ENCODE measurements at regions not wholly inside any gene's neighbourhood (a gene's known extent, or its start where the extent isn't known, plus 50 kb on each side); places are given as distances from the start of the nearest gene placed in this dataset.
"Not testable (repeated sequence)": the region's sequence is repeated elsewhere in the genome, so short reads cannot be mapped to it uniquely, and the experiment has no call there.

GRCh38 chr7:92968502-92968901 is 132.1 kb upstream of the CDK6 start:
- peak; percentile 30 for DNase-seq

GRCh38 chr7:92967238-92967637 is 130.9 kb upstream of the CDK6 start:
- DNase-seq: no peak

GRCh38 chr7:92964141-92964540 is 127.8 kb upstream of the CDK6 start:
- DNase-seq: no peak

- no peak for DNase-seq
Measured at GRCh38 chr7:92963566-92963965, 127.2 kb upstream of the CDK6 start.

GRCh38 chr7:92961961-92962360 is 125.6 kb upstream of the CDK6 start:
- no peak for DNase-seq

DNA sequence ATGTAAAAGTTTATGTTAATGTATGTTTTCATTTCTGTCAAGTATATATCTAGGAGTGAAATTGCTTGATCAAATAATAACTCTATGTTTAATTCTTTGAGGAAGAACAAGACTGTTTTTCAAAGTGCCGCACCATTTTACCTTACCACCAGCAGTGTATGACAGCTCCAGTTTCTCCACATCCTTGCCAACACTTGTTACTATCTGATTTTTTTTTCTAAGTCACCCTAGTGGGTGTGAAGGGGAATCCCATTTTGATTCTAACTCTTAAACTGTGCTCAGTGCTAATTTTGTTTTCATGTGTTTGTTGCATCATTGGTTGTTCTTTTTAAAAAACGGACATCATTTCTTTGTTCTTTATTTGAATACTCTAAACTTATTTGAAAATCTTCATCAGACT is 120.2 kb upstream of the CDK6 start:
- no peak for DNase-seq

- peak; percentile 50 for DNase-seq
Measured at GRCh38 chr7:92955081-92955480, 118.7 kb upstream of the CDK6 start.

- DNase-seq: peak; percentile 29
Measured at GRCh38 chr7:92953657-92954056, 117.3 kb upstream of the CDK6 start.

GRCh38 chr7:92949748-92950147 is 113.4 kb upstream of the CDK6 start:
- no peak for DNase-seq

DNA sequence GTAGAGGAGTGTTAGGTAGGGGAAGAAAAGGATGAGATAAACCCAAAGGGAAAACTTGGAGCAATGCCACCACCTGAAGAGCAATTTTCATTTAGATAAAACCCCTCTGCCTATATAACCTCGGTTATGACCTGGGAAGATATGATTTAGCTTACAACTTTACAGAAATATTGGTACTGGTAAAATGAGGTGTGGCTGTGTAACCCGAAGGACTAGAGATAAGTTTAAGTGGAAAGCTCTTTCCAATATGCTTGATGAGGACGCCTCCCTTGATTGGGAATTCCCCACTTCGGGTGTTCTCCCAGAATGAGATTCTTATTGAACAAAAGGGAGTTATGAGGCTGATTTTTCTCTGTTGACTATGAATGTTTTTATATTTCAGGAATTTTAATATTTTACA is 109.5 kb upstream of the CDK6 start:
- no peak for DNase-seq

DNA sequence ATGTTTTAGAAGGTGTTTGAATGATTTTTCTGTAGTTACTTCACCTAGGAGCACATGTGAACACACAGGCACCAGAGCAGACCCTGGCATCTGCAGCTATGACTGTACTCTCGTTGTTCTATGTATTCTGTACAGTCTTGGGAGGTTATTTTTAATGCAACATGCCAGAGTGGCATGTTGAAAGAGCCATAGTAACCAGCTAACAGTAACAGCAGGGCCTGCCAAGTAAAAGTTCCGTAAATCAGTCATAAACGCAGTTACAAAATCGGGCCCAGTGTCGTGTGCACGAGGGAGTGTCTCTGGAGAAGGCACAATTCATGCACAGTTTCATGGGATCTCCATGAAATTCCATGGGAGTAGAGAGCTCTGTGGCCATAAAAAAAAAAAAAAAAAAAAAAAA is 108.3 kb upstream of the CDK6 start:
- DNase-seq: no peak

DNA sequence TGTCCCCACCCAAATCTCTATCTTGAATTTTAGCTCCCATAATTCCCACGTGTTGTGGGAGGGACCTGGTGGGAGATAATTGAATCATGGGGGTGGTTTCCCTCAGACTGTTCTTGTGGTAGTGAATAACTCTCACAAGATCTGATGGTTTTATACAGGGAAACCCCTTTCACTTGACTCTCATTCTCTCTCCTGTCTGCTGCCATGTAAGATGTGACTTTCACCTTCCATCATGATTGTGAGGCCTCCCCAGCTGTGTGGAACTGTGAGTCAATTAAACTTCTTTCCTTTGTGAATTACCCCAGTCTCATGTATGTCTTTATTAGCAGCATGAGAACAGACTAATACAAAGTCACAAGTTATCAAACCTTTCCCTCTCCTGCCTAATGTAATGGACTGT is 106.3 kb upstream of the CDK6 start:
- DNase-seq: not testable (repeated sequence)

DNA sequence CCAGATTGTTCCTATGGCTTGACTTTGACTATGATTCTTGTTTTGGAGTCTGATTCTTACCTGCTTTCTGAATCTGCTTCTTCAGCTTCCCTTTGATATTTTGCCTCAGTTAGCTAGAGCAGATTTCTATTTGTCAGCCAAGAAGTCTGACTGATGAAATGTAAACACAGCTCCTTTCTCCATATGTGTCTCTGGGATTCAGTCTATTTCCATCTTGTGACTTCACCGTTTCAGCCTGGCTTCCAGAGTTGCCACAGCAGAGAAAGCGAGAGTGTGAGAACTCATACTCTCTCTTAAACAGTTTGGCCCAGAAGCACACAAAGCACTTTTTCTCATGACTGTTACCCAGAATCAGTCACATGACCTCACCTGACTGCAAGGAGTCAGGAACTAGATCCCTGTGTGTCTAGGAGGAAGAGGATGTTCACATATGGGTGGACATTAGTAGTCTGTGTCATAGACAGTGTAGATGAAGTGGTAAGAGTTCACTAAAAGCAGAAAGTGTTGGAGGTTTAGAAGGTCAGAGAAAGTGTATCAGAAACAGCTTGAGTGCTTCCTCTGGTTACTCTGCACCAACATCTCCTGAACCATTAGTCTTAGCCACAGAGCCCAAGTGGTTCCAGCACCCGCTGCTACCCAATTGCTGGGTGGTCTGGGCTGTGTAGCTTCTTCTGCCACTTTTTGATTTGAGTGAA is 103.4 kb upstream of the CDK6 start:
- no peak for DNase-seq

DNA sequence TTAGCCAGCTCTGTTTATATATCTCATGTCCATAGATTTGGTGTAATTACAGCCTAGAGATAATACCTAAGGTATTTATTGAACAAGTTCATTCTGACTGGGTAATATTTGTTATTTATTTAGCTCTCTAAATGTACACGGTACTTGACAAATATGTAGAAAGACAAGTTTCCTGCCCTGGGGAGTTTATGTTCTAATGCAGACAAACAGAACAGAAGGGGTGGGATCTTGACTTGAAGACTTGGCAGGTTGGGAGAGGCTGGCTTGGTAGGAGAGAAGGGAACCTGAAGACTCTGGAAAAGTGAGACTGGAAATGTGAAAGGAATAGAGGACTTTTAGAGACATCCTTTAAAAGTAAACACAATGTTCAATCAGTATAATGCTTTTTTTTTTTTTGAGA is 97.7 kb upstream of the CDK6 start:
- DNase-seq: no peak

- no peak for DNase-seq
Measured at GRCh38 chr7:92932450-92932849, 96.1 kb upstream of the CDK6 start.

DNA sequence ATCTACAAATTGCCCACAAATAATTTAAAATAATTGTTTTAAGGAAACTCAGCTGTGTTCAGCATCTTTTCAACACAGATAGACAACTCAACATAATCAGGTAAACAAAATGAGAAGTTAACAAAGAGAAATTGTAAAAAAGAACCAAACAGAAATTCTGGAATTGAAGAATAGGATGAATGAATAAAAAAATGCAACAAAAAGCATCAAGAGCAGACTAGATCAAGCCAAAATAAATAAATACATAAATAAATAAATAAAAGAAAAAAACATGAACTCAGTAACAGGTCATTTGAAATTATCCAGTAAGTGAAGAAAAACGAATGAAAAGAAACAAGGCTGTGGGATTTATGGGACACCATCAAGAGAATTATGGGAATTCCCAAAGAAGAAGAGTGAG is 94.0 kb upstream of the CDK6 start:
- no peak for DNase-seq

GRCh38 chr7:92926697-92927044 is 90.3 kb upstream of the CDK6 start:
- no peak for DNase-seq

- DNase-seq: no peak
Measured at GRCh38 chr7:92925876-92926696, 89.7 kb upstream of the CDK6 start.

GRCh38 chr7:92924800-92925199 is 88.4 kb upstream of the CDK6 start:
- DNase-seq: no peak

GRCh38 chr7:92917230-92917629 is 80.9 kb upstream of the CDK6 start:
- no peak for DNase-seq

- no peak for DNase-seq
Measured at GRCh38 chr7:92916770-92917224, 80.4 kb upstream of the CDK6 start.

DNA sequence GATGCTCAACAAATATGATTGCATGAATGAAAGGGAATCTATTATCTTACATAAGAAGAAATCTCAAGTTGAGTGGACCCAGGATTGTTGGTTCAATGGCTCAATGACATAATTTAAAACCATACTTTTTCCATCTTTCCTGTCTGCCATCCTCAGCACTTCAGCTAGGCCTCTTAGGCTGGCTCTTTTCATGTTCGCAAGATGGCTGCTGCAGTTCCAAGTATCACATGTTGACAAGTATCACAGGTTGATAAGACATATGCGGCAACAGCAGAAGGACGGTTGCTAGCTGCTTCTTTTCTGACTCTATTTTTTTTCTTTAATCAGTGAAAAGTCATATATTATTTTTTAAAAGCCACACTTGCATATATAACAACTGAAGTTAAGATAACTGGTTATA is 79.0 kb upstream of the CDK6 start:
- DNase-seq: no peak

GRCh38 chr7:92914645-92915044 is 78.3 kb upstream of the CDK6 start:
- DNase-seq: no peak

DNA sequence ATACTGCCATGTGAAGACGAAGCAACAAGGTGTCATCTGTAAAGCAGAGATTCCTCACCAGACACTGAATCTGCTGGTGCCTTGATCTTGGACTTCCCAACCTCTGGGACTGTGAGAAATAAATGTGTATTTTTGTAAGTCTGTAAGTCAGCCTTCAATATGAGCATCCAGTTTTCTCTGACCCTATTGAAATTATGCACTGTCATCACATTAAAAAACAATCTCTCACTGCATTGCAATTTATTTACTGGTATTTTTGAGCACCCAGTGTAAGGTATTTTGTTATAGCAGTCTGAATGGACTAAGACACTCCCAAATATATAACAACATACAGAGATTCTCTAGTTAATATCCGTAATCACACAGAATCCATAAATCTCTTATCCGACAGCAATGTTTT is 77.5 kb upstream of the CDK6 start:
- no peak for DNase-seq

DNA sequence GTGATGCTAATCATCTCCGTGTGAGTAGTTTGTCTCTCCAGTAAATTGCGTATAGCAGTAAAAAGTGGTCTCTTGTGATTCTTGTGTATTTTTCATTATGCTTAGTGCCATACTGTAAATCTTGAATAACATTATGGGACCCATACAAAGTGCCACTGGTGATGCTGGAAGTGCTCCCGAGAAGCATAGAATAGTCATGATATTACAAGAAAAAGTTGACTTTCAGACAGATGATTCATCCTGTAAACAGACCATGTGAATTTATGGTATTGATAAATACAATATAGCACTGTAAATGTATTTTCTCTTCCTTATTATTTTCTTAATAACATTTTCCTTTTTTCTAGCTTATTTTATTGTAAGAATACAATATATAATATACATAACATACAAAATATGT is 74.6 kb upstream of the CDK6 start:
- DNase-seq: no peak
